NCI-H1105 (cell line): ENCODE measurements at regions not wholly inside any gene's neighbourhood (a gene's known extent, or its start where the extent isn't known, plus 50 kb on each side); places are given as distances from the start of the nearest gene placed in this dataset.

Experiments
- DNase-seq: peaks from one replicate; lab custom pipeline; 2025; lab: John Stamatoyannopoulos, UW

GRCh38 chr4:130485371-130485770 is 1389.4 kb downstream of the C4orf33 start:
- DNase-seq: no peak

- no peak for DNase-seq
Measured at GRCh38 chr4:130486186-130486585, 1390.2 kb downstream of the C4orf33 start.

GRCh38 chr4:130486841-130487240 is 1390.9 kb downstream of the C4orf33 start:
- DNase-seq: no peak

- DNase-seq: no peak
Measured at GRCh38 chr4:130510661-130511060, 1414.7 kb downstream of the C4orf33 start.

GRCh38 chr4:130511776-130512175 is 1415.8 kb downstream of the C4orf33 start:
- DNase-seq: no peak

GRCh38 chr4:130524057-130524456 is 1428.1 kb downstream of the C4orf33 start:
- no peak for DNase-seq

GRCh38 chr4:130530505-130530904 is 1434.6 kb downstream of the C4orf33 start:
- no peak for DNase-seq

GRCh38 chr4:130534651-130535050 is 1438.7 kb downstream of the C4orf33 start:
- no peak for DNase-seq

- no peak for DNase-seq
Measured at GRCh38 chr4:130542953-130543352, 1447.0 kb downstream of the C4orf33 start.

- no peak for DNase-seq
Measured at GRCh38 chr4:130545171-130545570, 1449.2 kb downstream of the C4orf33 start.

- no peak for DNase-seq
Measured at GRCh38 chr4:130545596-130545995, 1449.6 kb downstream of the C4orf33 start.

GRCh38 chr4:130559268-130559667 is 1463.3 kb downstream of the C4orf33 start:
- DNase-seq: no peak

- no peak for DNase-seq
Measured at GRCh38 chr4:130563185-130563888, 1467.4 kb downstream of the C4orf33 start.

- no peak for DNase-seq
Measured at GRCh38 chr4:130563889-130564418, 1468.0 kb downstream of the C4orf33 start.

- DNase-seq: no peak
Measured at GRCh38 chr4:130568746-130569145, 1472.8 kb downstream of the C4orf33 start.

- DNase-seq: no peak
Measured at GRCh38 chr4:130573742-130574141, 1477.8 kb downstream of the C4orf33 start.

- DNase-seq: no peak
Measured at GRCh38 chr4:130574215-130574614, 1478.3 kb downstream of the C4orf33 start.

GRCh38 chr4:130576218-130576617 is 1480.3 kb downstream of the C4orf33 start:
- DNase-seq: no peak

GRCh38 chr4:130591091-130591490 is 1495.1 kb downstream of the C4orf33 start:
- no peak for DNase-seq

GRCh38 chr4:130600706-130601105 is 1504.8 kb downstream of the C4orf33 start:
- DNase-seq: no peak

- DNase-seq: no peak
Measured at GRCh38 chr4:130603043-130603442, 1507.1 kb downstream of the C4orf33 start.

GRCh38 chr4:130608121-130608520 is 1512.2 kb downstream of the C4orf33 start:
- DNase-seq: no peak

- no peak for DNase-seq
Measured at GRCh38 chr4:130628531-130628930, 1532.6 kb downstream of the C4orf33 start.
